ENCODE measurements at regions not wholly inside any gene's neighbourhood (a gene's known extent, or its start where the extent isn't known, plus 50 kb on each side); places are given as distances from the start of the nearest gene placed in this dataset.

DNA sequence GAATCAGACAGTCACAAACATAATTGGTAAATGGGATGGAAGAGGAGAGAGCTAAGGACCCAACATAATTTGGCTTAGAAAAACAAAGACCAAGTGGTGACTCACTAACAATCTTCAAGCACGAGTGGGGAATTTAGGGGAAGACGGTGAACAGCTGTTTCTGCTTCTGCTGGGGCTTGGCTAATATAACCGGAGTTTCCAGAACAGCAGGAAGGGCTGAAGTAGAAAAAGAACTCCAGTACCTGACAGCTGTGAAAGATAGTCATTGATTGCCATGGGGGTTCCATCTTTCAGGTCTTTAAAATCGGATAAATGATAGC, 290.9 kb upstream of the LDB2 start:
- peak; percentile 98 for DNase-seq
- Histone ChIP-seq H3K4me3 (ENCODE audit: low read length) (no peak overlapping the region), H3K4me1 (ENCODE audit: control insufficient read depth, insufficient read depth, low read length) (peaks cover 21% of the 10 kb centered on the region), H3K9me3 (replicated peaks; ENCODE audit: control insufficient read depth, low read depth, low read length) (no peaks in the 10 kb centered on the region), H3K27ac (ENCODE audit: low read length) (peak overlapping the region; percentile 93), H3K36me3 (ENCODE audit: control insufficient read depth, insufficient read depth, low read length) (no peaks in the 10 kb centered on the region), H3K27me3 (ENCODE audit: control insufficient read depth, insufficient read depth, low read length) (no peaks in the 10 kb centered on the region)
- WGBS (ENCODE audit: insufficient coverage): 0% methylated on average over 1 of the region's 4 CpGs

DNA sequence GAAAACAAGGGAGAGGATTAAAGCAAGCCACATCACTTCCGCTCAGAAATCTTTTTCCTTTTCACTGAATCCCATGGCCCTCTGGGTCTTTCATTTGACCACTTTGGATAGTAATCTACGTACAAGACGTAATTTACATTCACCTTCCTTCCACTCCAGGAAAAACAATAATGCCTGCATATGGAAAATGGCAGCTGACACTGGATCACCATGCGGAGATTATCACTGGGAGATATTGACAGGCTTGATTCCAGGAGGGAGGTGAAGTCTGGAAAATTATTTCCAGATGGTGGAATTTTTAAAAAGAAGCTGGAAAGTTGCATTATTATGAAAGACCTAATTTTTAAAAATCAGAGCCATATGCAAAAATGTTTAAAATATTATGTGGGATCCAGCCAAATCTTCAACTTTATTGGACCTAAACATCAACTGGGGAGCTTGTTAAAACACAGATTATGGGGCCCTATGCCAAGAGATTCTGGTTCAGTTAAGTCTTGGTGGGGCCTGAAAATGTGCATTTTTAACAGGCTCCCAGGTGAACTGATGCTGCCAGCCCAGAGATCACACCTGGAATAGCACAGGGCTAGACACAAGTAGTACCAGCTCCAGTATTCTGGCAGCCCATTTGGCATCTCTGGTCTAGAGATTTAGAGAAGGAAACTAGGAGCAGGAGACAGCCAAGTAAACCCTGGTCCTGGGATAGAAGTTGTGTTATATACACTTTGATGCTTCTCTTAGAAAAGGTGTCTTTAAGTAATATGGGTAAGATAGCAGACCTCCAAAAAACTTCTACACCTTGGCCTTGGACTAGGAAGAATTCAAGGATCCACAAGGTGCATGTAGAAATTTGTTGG, 290.3 kb upstream of the LDB2 start:
- DNase-seq: peak; percentile 97
- Histone ChIP-seq H3K36me3 (ENCODE audit: control insufficient read depth, insufficient read depth, low read length) (no peaks in the 10 kb centered on the region), H3K4me3 (ENCODE audit: low read length) (no peak overlapping the region), H3K9me3 (replicated peaks; ENCODE audit: control insufficient read depth, low read depth, low read length) (no peaks in the 10 kb centered on the region), H3K4me1 (ENCODE audit: control insufficient read depth, insufficient read depth, low read length) (peaks cover 21% of the 10 kb centered on the region), H3K27ac (ENCODE audit: low read length) (peak overlapping the region; percentile 89), H3K27me3 (ENCODE audit: control insufficient read depth, insufficient read depth, low read length) (no peaks in the 10 kb centered on the region)
- WGBS (ENCODE audit: insufficient coverage): no CpG with 5 or more reads among the region's 4 CpGs

DNA sequence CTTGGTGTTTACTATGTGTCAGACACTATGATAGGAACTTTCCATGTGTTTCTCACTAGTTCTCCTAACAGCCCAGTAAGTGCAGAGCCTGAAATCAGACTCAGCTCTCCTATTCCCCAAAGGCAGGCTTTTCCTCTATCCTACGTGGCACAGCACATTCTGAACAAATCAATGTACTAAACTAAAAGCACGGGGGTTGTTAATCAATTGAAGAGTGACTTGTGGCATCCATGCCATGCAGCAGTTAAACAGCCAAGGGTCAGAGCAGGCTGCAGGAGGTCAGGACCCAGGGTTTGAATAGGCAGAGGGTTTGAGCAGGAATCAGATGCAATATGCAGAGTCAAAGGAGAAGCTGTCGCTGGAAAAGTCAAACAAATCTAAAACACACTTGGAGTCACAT, 289.7 kb upstream of the LDB2 start:
- Histone ChIP-seq H3K27ac (ENCODE audit: low read length) (peak overlapping the region; percentile 89), H3K27me3 (ENCODE audit: control insufficient read depth, insufficient read depth, low read length) (no peaks in the 10 kb centered on the region), H3K36me3 (ENCODE audit: control insufficient read depth, insufficient read depth, low read length) (no peaks in the 10 kb centered on the region), H3K9me3 (replicated peaks; ENCODE audit: control insufficient read depth, low read depth, low read length) (no peaks in the 10 kb centered on the region), H3K4me1 (ENCODE audit: control insufficient read depth, insufficient read depth, low read length) (peaks cover 21% of the 10 kb centered on the region), H3K4me3 (ENCODE audit: low read length) (no peak overlapping the region)
- WGBS (ENCODE audit: insufficient coverage): no CpG with 5 or more reads among the region's 3 CpGs
- DNase-seq: peak; percentile 88

DNA sequence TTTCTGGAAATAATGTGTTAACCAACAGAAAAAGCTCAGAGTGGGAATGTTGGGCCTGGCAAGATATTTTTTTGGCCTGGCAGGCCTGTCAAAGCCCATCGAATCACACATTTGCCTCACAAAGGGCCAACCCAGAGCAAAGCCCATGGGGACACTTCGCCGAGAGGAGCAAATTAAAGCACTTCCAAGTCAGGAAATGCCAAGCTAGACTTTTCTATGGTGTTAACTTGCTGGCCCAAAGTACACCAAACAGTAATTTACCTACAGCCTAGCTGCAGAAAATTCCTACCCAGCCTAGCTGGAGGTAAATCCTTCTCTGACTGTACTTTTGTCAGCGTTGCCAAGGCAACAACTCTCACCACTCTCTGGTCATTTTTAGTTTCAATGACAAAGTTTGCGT, 288.6 kb upstream of the LDB2 start:
- peaks cover 21% of the 10 kb centered on the region for H3K4me1 ChIP-seq (ENCODE audit: control insufficient read depth, insufficient read depth, low read length)
- H3K4me3 ChIP-seq (ENCODE audit: low read length): no peak overlapping the region
- DNase-seq: peak; percentile 66
- no peaks in the 10 kb centered on the region for H3K36me3 ChIP-seq (ENCODE audit: control insufficient read depth, insufficient read depth, low read length)
- 22% methylated on average over 3 of the region's 5 CpGs for WGBS (ENCODE audit: insufficient coverage)
- no peaks in the 10 kb centered on the region for H3K27me3 ChIP-seq (ENCODE audit: control insufficient read depth, insufficient read depth, low read length)
- no peaks in the 10 kb centered on the region for H3K9me3 ChIP-seq (replicated peaks; ENCODE audit: control insufficient read depth, low read depth, low read length)
- H3K27ac ChIP-seq (ENCODE audit: low read length): no peak overlapping the region

DNA sequence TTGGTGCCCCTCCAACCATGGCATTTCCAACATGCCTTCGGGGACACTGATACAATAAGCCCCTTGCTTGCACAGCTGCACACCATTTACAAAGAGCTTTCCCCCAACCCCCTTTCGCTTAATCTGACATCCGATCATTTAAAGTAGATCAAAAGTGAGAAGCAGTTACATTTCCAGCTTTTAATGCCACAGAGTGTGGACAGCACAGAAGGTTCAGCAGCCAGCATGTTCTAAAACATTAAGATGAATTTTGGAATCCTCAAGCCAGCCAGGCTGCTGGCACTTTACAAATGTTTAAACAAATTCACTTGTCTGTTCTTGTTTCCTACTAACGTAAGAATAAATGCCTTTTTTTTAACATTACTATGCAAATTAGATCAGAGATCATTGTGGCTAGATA, 284.4 kb upstream of the LDB2 start:
- H3K4me3 ChIP-seq (ENCODE audit: low read length): no peak overlapping the region
- no peaks in the 10 kb centered on the region for H3K36me3 ChIP-seq (ENCODE audit: control insufficient read depth, insufficient read depth, low read length)
- H3K4me1 ChIP-seq (ENCODE audit: control insufficient read depth, insufficient read depth, low read length): peaks cover 6% of the 10 kb centered on the region
- no peaks in the 10 kb centered on the region for H3K9me3 ChIP-seq (replicated peaks; ENCODE audit: control insufficient read depth, low read depth, low read length)
- DNase-seq: no peak
- no peak overlapping the region for H3K27ac ChIP-seq (ENCODE audit: low read length)
- 68% methylated on average over 2 of the region's 4 CpGs for WGBS (ENCODE audit: insufficient coverage)
- H3K27me3 ChIP-seq (ENCODE audit: control insufficient read depth, insufficient read depth, low read length): no peaks in the 10 kb centered on the region

DNA sequence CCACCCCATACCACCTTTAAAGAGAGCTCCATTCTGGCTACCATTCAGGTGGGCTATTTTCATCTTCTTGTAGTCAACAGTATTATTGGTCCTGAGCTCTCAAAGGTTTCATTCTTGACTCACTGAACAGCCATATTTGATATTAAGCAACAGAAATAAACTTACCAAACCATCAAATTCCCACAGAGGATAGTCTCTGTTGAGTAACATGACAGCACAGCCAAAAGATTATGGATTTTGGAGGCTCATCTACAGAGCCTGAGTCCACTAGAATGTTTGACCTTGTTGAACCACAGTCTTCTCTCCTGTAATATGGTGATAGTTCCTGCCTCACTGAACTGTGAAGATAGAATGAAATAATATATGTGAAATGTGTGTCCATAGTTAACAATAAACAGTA, 276.3 kb upstream of the LDB2 start:
- Histone ChIP-seq H3K27me3 (ENCODE audit: control insufficient read depth, insufficient read depth, low read length) (no peaks in the 10 kb centered on the region), H3K4me3 (ENCODE audit: low read length) (no peak overlapping the region), H3K4me1 (ENCODE audit: control insufficient read depth, insufficient read depth, low read length) (no peaks in the 10 kb centered on the region), H3K9me3 (replicated peaks; ENCODE audit: control insufficient read depth, low read depth, low read length) (no peaks in the 10 kb centered on the region), H3K36me3 (ENCODE audit: control insufficient read depth, insufficient read depth, low read length) (no peaks in the 10 kb centered on the region), H3K27ac (ENCODE audit: low read length) (no peak overlapping the region)
- no peak for DNase-seq

DNA sequence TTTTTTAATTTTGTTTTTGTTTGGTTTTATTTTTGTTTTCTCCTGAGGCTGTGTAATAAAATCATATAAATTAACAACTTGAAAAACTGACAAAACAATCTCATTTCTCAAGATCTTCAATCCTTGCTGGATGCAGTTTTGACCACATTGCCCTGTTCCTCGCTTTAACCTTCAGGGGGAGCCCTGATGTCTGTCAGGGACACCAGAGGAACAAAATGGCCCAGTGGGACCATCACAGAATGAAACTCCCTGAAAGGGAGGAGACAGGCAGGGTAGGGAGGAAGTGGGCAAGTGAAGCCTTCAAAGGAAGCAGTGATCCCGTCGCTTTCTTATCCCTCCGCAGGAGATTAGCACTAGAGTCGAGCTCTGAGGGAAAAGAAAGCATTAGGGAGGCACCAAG, 274.9 kb upstream of the LDB2 start:
- Histone ChIP-seq H3K4me1 (ENCODE audit: control insufficient read depth, insufficient read depth, low read length) (no peaks in the 10 kb centered on the region), H3K9me3 (replicated peaks; ENCODE audit: control insufficient read depth, low read depth, low read length) (no peaks in the 10 kb centered on the region), H3K27ac (ENCODE audit: low read length) (no peak overlapping the region), H3K36me3 (ENCODE audit: control insufficient read depth, insufficient read depth, low read length) (no peaks in the 10 kb centered on the region), H3K27me3 (ENCODE audit: control insufficient read depth, insufficient read depth, low read length) (no peaks in the 10 kb centered on the region), H3K4me3 (ENCODE audit: low read length) (no peak overlapping the region)
- WGBS (ENCODE audit: insufficient coverage): 79% methylated on average over 5 of the region's 5 CpGs
- DNase-seq: no peak

DNA sequence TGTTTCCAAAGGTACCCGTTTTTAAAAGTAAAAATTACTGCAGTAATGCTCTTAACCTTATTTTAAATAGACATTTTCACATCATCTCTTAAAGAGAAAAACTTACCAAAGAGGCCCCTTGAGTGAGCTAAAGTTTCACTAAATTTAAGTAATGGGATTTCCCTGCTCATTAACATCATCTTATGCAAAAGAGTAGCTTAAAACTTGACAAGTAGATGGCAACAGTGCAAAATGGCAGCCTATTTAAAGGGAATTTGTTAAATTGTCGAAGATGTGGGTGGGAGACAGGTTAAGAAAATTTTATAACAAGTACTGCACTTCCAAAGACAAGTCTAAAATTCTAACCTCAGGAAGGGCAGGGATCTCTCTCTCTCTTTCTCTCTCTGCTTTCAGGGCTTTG, 271.7 kb upstream of the LDB2 start:
- Histone ChIP-seq H3K4me3 (ENCODE audit: low read length) (no peak overlapping the region), H3K27ac (ENCODE audit: low read length) (no peak overlapping the region), H3K36me3 (ENCODE audit: control insufficient read depth, insufficient read depth, low read length) (no peaks in the 10 kb centered on the region), H3K27me3 (ENCODE audit: control insufficient read depth, insufficient read depth, low read length) (no peaks in the 10 kb centered on the region), H3K9me3 (replicated peaks; ENCODE audit: control insufficient read depth, low read depth, low read length) (no peaks in the 10 kb centered on the region), H3K4me1 (ENCODE audit: control insufficient read depth, insufficient read depth, low read length) (no peaks in the 10 kb centered on the region)
- DNase-seq: peak; percentile 16
- no CpG with 5 or more reads among the region's 2 CpGs for WGBS (ENCODE audit: insufficient coverage)

DNA sequence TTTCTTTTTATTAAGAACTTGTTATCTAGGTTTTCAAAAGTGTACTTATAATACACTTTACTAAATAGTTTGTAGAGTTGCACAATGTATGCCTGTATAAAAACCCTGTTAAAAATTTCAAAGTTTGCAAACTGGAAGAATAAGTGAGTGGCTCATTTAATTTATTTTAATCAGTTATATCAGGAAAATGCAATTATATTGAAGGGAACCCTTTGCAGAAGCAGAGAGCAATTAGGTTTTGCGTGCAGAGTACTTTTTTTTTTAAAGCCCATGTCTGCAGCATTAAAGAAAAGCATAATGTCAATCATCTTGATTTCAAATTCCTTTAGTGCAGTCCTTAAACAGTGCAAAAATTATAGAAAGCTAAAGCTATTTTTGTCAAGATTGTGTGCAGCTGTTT, 271.3 kb upstream of the LDB2 start:
- Histone ChIP-seq H3K27me3 (ENCODE audit: control insufficient read depth, insufficient read depth, low read length) (no peaks in the 10 kb centered on the region), H3K9me3 (replicated peaks; ENCODE audit: control insufficient read depth, low read depth, low read length) (no peaks in the 10 kb centered on the region), H3K4me1 (ENCODE audit: control insufficient read depth, insufficient read depth, low read length) (no peaks in the 10 kb centered on the region), H3K36me3 (ENCODE audit: control insufficient read depth, insufficient read depth, low read length) (no peaks in the 10 kb centered on the region), H3K4me3 (ENCODE audit: low read length) (no peak overlapping the region), H3K27ac (ENCODE audit: low read length) (no peak overlapping the region)
- no peak for DNase-seq
- WGBS (ENCODE audit: insufficient coverage): no CpG with 5 or more reads among the region's 1 CpG

DNA sequence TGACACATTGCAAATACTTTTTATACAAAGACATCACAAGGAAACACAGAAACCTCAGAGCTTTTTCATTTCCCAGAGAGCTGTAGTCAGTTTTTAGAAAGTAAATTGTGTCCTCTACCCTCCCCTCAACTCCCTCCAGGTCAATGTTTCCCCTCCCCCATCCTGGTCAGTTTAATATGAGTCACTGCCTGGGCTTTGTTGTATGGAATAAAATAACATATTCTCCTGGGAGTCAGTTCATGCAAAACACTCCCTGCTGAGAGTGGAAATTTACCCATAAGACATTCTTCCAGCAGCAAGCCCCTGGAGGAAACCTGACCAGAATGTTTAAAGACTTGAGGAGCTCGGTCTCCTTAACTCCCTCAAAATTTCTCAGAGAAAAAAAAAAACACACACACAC, 270.1 kb upstream of the LDB2 start:
- Histone ChIP-seq H3K9me3 (replicated peaks; ENCODE audit: control insufficient read depth, low read depth, low read length) (peaks cover 3% of the 10 kb centered on the region), H3K27ac (ENCODE audit: low read length) (no peak overlapping the region), H3K4me1 (ENCODE audit: control insufficient read depth, insufficient read depth, low read length) (no peaks in the 10 kb centered on the region), H3K4me3 (ENCODE audit: low read length) (no peak overlapping the region), H3K27me3 (ENCODE audit: control insufficient read depth, insufficient read depth, low read length) (no peaks in the 10 kb centered on the region), H3K36me3 (ENCODE audit: control insufficient read depth, insufficient read depth, low read length) (no peaks in the 10 kb centered on the region)
- no CpG with 5 or more reads among the region's 1 CpG for WGBS (ENCODE audit: insufficient coverage)
- DNase-seq: peak; percentile 81

DNA sequence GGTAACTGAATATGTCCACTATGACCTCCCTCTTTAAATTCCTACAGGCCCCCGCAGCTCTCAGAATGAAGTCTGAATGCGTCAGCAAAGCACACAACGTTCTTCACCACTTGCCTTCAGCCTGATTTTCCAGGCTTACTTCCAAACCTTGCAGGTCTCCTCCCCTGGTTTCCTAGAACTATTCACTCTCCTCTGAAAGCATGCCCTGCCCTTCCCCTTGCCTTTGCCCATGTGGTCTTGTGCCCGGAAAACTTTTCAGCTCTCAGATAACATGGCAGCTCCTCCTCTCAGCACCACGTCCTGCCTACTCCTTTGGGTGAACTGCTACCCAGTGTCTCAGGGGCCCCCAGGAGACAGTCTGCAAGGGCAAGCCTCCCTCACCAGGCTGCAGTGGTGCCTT, 268.5 kb upstream of the LDB2 start:
- 65% methylated on average over 4 of the region's 5 CpGs for WGBS (ENCODE audit: insufficient coverage)
- DNase-seq: peak; percentile 42
- Histone ChIP-seq H3K9me3 (replicated peaks; ENCODE audit: control insufficient read depth, low read depth, low read length) (peaks cover 3% of the 10 kb centered on the region), H3K4me1 (ENCODE audit: control insufficient read depth, insufficient read depth, low read length) (no peaks in the 10 kb centered on the region), H3K36me3 (ENCODE audit: control insufficient read depth, insufficient read depth, low read length) (no peaks in the 10 kb centered on the region), H3K4me3 (ENCODE audit: low read length) (no peak overlapping the region), H3K27me3 (ENCODE audit: control insufficient read depth, insufficient read depth, low read length) (no peaks in the 10 kb centered on the region), H3K27ac (ENCODE audit: low read length) (no peak overlapping the region)

All from muscle of leg (tissue), 3 donors.